Gastrocnemius medialis (tissue), 4 donors: ENCODE measurements at regions not wholly inside any gene's neighbourhood (a gene's known extent, or its start where the extent isn't known, plus 50 kb on each side); places are given as distances from the start of the nearest gene placed in this dataset.

ENCODE experiments used
- CTCF ChIP-seq, 5 experiments: fragments of 450-650 bp in 3 of 5; fragments of 200-600 bp in 2 of 5; sonication (generic) in 2 of 5; IDR thresholded peaks in 4 of 5; conservative IDR thresholded peaks in 1 of 5; 1 replicate in 4 of 5; 2 replicates in 1 of 5; pipeline ENCODE4 v1.5.1; 2016 to 2019; ENCODE audit warnings: antibody characterized with exemption in 5 of 5, mild to moderate bottlenecking in 3 of 5, moderate library complexity in 3 of 5
- POLR2A ChIP-seq, 2 donors: fragments of 450-650 bp; IDR thresholded peaks; one replicate each; pipeline ENCODE4 v1.6.1; 2017; ENCODE audit warnings: antibody characterized with exemption in 2 of 2, mild to moderate bottlenecking in 2 of 2, moderate library complexity in 2 of 2

- TF ChIP-seq CTCF (IDR thresholded peaks at IDR 0.05 in 4 of 5, conservative IDR thresholded peaks at IDR 0.05 in 1 of 5): no peak
- no peak for TF ChIP-seq POLR2A (IDR thresholded peaks at IDR 0.05)
Observed at GRCh38 chr12:102728506-102729242, 188.4 kb downstream of the PAH start.
